ENCODE measurements at regions not wholly inside any gene's neighbourhood (a gene's known extent, or its start where the extent isn't known, plus 50 kb on each side); places are given as distances from the start of the nearest gene placed in this dataset.
"Not testable (repeated sequence)": the region's sequence is repeated elsewhere in the genome, so short reads cannot be mapped to it uniquely, and the experiment has no call there.

DNA sequence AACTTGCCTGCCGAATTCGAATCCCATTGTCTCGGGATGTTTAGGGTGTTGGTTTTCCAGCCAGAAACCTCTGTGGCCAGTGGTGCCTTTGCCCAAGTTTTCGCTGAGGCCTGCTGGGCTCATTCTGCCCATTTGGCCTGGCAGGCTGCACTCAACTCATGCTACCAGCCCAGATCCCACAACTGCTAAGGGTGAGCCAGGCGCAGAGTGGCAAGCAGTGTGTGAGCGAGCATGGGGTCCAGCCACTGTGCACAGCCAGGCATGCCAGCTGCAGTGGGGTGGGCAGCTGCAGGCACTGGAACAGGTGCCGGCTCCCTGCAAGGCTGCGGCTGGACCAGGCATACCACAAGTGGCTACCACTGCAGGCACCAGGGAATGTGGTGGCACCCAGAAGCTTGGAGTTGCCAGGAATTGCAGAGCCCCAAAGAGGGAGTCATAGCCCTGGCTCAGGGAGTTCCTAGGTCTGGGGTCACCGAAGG is 151.4 kb upstream of the P2RY1 start:
- TF ChIP-seq, protein P1, sequence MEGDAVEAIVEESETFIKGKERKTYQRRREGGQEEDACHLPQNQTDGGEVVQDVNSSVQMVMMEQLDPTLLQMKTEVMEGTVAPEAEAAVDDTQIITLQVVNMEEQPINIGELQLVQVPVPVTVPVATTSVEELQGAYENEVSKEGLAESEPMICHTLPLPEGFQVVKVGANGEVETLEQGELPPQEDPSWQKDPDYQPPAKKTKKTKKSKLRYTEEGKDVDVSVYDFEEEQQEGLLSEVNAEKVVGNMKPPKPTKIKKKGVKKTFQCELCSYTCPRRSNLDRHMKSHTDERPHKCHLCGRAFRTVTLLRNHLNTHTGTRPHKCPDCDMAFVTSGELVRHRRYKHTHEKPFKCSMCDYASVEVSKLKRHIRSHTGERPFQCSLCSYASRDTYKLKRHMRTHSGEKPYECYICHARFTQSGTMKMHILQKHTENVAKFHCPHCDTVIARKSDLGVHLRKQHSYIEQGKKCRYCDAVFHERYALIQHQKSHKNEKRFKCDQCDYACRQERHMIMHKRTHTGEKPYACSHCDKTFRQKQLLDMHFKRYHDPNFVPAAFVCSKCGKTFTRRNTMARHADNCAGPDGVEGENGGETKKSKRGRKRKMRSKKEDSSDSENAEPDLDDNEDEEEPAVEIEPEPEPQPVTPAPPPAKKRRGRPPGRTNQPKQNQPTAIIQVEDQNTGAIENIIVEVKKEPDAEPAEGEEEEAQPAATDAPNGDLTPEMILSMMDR (IDR thresholded peaks at IDR 0.05): no peak

DNA sequence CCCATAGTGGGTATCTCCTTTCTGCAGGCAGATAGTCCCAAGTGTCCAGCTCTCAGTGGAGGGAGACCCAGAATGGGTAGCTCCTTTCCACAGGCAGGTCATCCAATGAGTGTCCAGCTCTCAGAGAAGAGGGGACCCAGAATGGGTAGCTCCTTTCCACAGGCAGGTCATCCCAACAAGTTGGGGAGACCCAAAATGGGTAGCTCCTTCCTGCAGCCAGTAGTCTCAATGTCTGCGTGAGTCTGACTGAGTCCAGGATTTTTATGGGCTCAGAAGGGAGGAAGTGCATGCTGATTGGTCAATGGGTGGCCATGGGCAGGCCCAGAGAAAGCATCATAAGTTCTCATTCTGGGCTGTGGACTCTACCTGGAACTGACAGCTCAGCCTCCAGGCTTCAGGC is 150.7 kb upstream of the P2RY1 start:
- Histone ChIP-seq H3K4me2 (ENCODE audit: low read length) (no peak overlapping the region), H3K27ac (no peak overlapping the region), H3K4me3 (ENCODE audit: low read depth, low read length) (no peak overlapping the region), H3K9ac (no peak overlapping the region), H3K36me3 (ENCODE audit: control insufficient read depth, insufficient read depth, low read length) (no peaks in the 10 kb centered on the region), H2AFZ (no peak overlapping the region), H3K79me2 (no peaks in the 10 kb centered on the region), H3K27me3 (ENCODE audit: control insufficient read depth, insufficient read depth, low read length) (no peaks in the 10 kb centered on the region), H3K9me3 (ENCODE audit: control insufficient read depth, low read length) (no peaks in the 10 kb centered on the region), H3K4me1 (no peaks in the 10 kb centered on the region)
- TF ChIP-seq, protein P1 (IDR thresholded peaks at IDR 0.05): no peak

More for the DNA sequence above, 151.4 kb upstream of the P2RY1 start:
- Histone ChIP-seq H3K4me3 (ENCODE audit: low read depth, low read length) (no peak overlapping the region), H3K9ac (no peak overlapping the region), H3K4me1 (no peaks in the 10 kb centered on the region), H3K9me3 (ENCODE audit: control insufficient read depth, low read length) (no peaks in the 10 kb centered on the region), H3K27ac (no peak overlapping the region), H3K4me2 (ENCODE audit: low read length) (no peak overlapping the region), H3K79me2 (no peaks in the 10 kb centered on the region), H2AFZ (no peak overlapping the region), H3K27me3 (ENCODE audit: control insufficient read depth, insufficient read depth, low read length) (no peaks in the 10 kb centered on the region), H3K36me3 (ENCODE audit: control insufficient read depth, insufficient read depth, low read length) (no peaks in the 10 kb centered on the region)

DNA sequence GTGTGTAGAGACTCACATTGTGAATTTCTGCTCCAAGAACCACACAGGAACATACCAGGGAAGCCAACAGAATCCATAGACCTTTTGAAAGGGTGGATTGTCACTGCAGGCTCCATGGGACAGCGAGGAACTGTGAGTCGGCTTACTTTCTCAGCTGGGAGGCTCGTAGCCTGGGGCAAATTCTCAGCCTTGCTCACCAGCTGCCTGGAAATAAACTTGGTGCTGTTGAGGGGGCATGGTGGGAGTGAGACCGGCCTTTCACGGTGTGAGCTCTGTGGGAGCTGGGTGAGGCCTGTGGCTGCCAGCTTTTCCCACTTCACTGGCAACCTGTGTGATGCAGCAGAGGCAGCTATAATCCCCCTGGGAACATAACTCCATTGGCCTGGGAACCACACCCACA is 146.6 kb upstream of the P2RY1 start:
- TF ChIP-seq, protein P1 (IDR thresholded peaks at IDR 0.05): no peak
- H3K4me2 ChIP-seq (ENCODE audit: low read length): no peak overlapping the region
- no peak overlapping the region for H2AFZ ChIP-seq
- H3K9ac ChIP-seq: no peak overlapping the region
- H3K79me2 ChIP-seq: no peaks in the 10 kb centered on the region
- H3K9me3 ChIP-seq (ENCODE audit: control insufficient read depth, low read length): no peaks in the 10 kb centered on the region
- no peak overlapping the region for H3K27ac ChIP-seq
- no peaks in the 10 kb centered on the region for H3K27me3 ChIP-seq (ENCODE audit: control insufficient read depth, insufficient read depth, low read length)
- H3K4me3 ChIP-seq (ENCODE audit: low read depth, low read length): no peak overlapping the region
- H3K36me3 ChIP-seq (ENCODE audit: control insufficient read depth, insufficient read depth, low read length): no peaks in the 10 kb centered on the region
- H3K4me1 ChIP-seq: no peaks in the 10 kb centered on the region

DNA sequence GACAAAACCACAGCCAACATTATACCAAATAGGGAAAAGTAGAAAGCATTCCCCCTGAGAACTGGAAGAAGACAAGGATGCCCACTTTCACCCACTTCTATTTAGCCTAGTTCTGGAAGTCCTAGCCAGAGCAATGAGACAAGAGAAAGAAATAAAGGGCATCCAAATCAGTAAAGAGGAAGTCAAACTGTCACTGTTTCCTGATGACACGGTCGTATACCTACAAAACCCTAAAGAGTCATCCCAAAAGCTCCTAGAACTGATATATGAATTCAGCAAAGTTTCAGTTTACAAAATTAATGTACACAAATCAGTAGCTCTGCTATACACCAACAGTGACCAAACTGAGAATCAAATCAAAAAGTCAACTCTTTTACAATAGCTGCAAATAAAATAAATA is 142.6 kb upstream of the P2RY1 start:
- not testable (repeated sequence) for H3K27me3 ChIP-seq (ENCODE audit: control insufficient read depth, insufficient read depth, low read length); H3K4me1 ChIP-seq; H3K4me3 ChIP-seq (ENCODE audit: low read depth, low read length); H3K9ac ChIP-seq; H3K4me2 ChIP-seq (ENCODE audit: low read length); H3K9me3 ChIP-seq (ENCODE audit: control insufficient read depth, low read length); H2AFZ ChIP-seq; H3K27ac ChIP-seq; H3K36me3 ChIP-seq (ENCODE audit: control insufficient read depth, insufficient read depth, low read length); H3K79me2 ChIP-seq

DNA sequence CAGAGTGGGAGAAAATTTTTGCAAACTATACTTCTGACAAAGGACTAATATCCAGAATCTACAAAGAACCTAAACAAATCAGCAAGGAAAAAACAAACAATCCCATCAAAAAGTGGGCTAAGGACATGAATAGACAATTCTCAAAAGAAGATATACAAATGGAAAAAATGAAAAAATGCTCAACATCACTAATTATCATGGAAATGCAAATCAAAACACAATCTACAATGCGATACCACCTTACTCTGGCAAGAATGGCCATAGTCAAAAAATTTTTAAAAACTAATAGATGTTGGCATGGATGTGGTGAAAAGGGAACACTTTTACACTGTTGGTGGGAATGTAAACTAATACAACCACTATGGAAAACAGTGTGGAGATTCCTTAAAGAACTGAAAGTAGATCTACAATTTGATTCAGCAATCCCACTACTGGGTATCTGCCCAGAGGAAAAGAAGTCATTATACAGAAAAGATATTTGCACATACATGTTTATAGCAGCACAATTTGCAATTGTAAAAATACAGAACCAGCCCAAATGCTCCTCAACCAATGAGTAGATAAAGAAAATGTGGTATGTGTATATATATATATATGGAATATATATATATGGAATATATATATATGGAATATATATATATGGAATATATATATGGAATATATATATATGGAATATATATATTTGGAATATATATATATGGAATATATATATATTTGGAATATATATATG is 141.2 kb upstream of the P2RY1 start:
- not testable (repeated sequence) for H3K4me2 ChIP-seq (ENCODE audit: low read length); H3K4me1 ChIP-seq; H2AFZ ChIP-seq; H3K4me3 ChIP-seq (ENCODE audit: low read depth, low read length); H3K9ac ChIP-seq; H3K79me2 ChIP-seq; H3K27me3 ChIP-seq (ENCODE audit: control insufficient read depth, insufficient read depth, low read length); H3K36me3 ChIP-seq (ENCODE audit: control insufficient read depth, insufficient read depth, low read length); H3K9me3 ChIP-seq (ENCODE audit: control insufficient read depth, low read length); H3K27ac ChIP-seq

DNA sequence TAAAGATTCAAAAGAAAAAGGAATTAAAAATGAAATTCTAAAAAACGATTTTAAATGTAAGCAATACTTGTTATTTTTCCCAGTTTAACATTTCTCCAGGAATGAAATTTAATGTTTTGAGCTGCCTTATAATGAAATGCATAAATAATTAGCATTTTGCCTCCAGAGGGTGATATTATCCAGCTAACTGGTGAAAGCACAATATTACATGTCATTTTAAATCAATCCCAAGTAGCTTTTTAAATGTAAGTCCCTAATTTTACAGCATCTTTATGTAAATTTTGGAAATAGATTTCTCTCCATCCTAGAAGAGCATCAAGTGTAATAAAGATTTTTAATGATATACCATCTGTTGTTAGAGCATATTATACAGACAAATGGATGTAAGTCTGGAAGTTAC is 139.1 kb upstream of the P2RY1 start:
- no peak overlapping the region for H2AFZ ChIP-seq
- H3K27ac ChIP-seq: no peak overlapping the region

More for the DNA sequence above, 139.1 kb upstream of the P2RY1 start:
- Histone ChIP-seq H3K9ac (no peak overlapping the region), H3K79me2 (no peaks in the 10 kb centered on the region), H3K36me3 (ENCODE audit: control insufficient read depth, insufficient read depth, low read length) (no peaks in the 10 kb centered on the region), H3K27me3 (ENCODE audit: control insufficient read depth, insufficient read depth, low read length) (no peaks in the 10 kb centered on the region), H3K4me2 (ENCODE audit: low read length) (no peak overlapping the region), H3K9me3 (ENCODE audit: control insufficient read depth, low read length) (no peaks in the 10 kb centered on the region), H3K4me1 (no peaks in the 10 kb centered on the region), H3K4me3 (ENCODE audit: low read depth, low read length) (no peak overlapping the region)
- TF ChIP-seq, protein P1 (IDR thresholded peaks at IDR 0.05): no peak

Measured in parathyroid adenoma (tissue), 2 donors.